LNCaP clone FGC (cell line): ENCODE measurements at regions not wholly inside any gene's neighbourhood (a gene's known extent, or its start where the extent isn't known, plus 50 kb on each side); places are given as distances from the start of the nearest gene placed in this dataset.

Source experiments
- DNase-seq: peaks from one replicate; pipeline ENCODE4 v3.0.0-alpha.2; 2011; ENCODE audit warnings: low read depth
- H3K4me3 ChIP-seq: 2 replicates; pipeline ENCODE4 v1.5.1; 2011; ENCODE audit warnings: mild to moderate bottlenecking, low read depth, low read length, control low read depth
- CTCF ChIP-seq: IDR thresholded peaks from 2 replicates; pipeline ENCODE4 v1.5.1; 2012; ENCODE audit warnings: mild to moderate bottlenecking; ENCODE audit not compliant: control insufficient read depth, insufficient read depth; ENCODE audit errors: extremely low read depth

DNA sequence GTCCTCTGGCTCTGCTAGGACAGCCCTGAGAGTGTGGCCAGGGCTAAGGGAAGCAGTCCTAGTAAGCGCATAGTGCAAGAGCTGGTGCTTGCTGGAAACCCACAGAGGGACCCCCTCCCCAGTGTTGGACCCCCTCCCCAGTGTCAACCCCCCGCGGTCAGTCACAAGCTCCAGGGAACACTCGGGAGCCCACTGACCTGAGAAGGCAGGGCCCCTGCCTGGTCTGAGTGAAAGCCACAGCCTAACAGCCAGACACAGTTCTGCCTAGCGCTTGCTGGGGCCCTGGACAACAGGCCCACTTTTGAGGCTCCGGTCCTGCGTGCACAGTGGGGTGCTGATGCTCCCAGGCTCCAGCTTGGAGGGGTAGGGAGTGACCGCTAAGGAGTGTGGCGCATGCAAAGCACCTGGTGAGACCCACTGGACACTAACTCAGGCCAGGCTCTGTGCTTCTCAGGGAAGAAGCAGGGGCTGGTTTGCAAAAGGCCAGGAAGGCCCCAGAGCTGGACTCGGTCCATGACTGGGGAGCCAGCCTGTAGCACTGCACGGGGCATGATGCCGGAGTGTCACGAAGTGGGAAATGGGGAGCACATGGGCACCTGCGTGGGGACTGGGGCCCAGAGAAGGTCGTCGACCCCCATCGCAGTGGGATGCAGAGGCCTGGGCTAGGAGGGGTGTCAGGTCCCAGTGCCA lies 175.8 kb upstream of the PPP2R2D start:
- no peak for TF ChIP-seq CTCF
- no peak for DNase-seq
- H3K4me3 ChIP-seq = no peak overlapping the region

DNA sequence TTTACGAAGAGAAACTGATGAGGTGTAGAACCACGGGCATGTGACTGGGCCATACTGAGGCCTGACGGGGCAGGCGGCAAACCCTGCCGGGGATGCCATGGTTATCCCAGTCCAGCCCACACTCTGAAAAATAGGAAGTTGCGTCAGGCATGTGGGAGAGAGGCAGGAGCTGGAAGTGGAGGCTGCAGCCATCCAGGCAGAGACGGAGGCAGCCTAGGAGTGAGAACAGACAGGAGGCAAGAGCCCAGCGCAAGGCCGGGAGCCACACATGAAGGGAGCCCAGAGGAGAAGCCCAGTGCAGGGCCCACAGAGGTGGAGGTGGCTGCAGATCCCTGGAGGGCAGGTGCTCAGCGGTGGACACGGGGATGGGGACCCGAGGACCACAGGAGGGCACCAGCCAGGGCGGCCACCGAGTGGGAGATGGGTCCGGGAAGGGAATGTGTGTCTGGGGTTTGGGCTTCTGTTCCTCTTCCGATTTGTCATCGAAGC lies 175.2 kb upstream of the PPP2R2D start:
- no peak overlapping the region for H3K4me3 ChIP-seq
- TF ChIP-seq CTCF = no peak
- no peak for DNase-seq

DNA sequence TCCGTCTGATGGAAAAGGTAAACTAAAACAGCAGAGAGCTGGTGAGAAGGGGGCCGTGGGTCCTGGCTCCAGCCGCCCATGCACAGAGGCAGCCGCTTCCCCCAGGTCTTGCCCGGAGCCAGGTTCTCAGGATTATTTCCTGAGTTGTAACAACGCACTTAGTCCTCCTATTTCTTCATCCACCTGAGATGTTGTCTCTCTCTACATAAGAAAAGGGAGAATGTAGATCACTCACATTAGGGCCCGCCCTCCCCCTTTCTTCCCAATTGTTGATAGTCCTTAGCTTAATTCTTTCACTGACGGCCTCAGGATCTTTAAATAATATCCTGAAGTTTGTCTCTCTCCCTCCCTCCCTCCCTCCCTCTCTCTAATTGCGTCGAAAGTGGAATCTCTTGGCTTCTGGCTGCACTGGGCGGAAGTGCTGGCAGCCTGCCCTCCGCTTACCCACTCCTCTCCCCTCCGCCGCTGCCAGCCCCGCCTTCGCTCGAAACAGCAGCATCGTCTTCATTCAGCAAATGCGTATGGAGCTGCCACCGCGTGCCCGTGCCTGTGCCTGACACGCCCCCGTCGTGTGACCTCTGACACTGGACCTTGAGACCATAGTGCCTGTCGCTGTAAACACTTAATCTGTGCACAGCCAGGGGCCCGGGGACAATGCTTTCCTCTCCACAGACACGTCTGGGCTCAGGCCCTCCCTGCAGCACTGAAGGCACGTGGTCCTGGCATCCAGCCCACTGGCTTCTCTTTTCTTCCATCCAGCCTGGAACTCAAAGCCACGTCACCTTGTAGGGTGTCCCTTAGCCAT lies 174.5 kb upstream of the PPP2R2D start:
- TF ChIP-seq CTCF = no peak
- DNase-seq = no peak

GRCh38 chr10:131726967-131727366 lies 173.8 kb upstream of the PPP2R2D start:
- no peak overlapping the region for H3K4me3 ChIP-seq
- no peak for TF ChIP-seq CTCF
- no peak for DNase-seq

More for the DNA sequence above, 174.5 kb upstream of the PPP2R2D start:
- H3K4me3 ChIP-seq = no peak overlapping the region

GRCh38 chr10:131727560-131727959 lies 173.2 kb upstream of the PPP2R2D start:
- H3K4me3 ChIP-seq = no peak overlapping the region
- DNase-seq = no peak
- TF ChIP-seq CTCF = no peak

DNA sequence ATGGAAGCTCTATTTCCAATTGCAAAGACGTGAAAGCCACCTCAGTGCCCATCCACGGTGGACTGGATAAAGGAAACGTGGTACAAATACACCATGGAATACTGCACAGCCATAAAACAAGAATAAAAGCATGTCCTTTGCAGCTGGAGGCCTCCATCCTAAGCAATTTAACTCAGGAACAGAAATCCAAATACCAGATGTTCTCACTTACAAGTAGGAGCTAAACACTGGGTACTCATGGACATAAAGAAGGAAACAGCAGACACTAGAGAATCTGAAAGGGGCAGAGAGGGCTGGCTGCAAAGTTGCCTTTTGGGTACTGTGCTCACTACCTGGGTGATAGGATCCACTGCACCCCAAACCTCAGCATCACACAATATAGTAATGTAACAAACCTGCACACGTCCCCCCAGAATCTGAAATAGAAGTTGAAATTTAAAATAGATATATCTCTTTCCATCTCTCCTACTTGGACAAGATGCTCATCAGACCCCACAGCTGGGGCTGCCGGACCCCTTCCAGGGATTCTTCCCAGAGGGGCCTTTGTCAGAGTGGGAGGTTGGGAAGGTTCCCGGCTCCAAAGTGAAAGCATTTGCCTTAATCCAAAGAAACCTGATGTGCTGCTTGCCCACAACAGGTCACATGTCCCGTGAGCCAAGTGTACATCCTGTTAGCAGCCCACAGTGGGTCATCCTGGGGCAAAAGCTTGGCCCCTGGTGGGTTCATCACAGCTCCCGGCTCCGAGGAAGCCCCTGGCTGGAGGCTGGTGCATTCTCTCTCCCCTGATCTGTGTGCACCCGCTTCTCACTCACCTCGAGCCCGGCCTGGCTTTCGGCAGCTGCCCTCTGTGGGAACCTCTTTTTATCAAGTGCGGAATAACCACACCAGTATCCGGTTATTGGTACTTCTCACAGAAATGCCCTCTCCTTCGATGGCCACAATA lies 172.3 kb upstream of the PPP2R2D start:
- H3K4me3 ChIP-seq = no peak overlapping the region
- no peak for TF ChIP-seq CTCF
- no peak for DNase-seq
